ENCODE measurements at regions not wholly inside any gene's neighbourhood (a gene's known extent, or its start where the extent isn't known, plus 50 kb on each side); places are given as distances from the start of the nearest gene placed in this dataset.

GRCh38 chr13:22625691-22626090, 555.1 kb upstream of the SGCG start:
- no peak overlapping the region for H3K9ac ChIP-seq (ENCODE audit: low read length)
- no peak overlapping the region for H3K4me3 ChIP-seq (ENCODE audit: low read length)
- H3K36me3 ChIP-seq (ENCODE audit: control insufficient read depth, low read depth, low read length), result no peaks in the 10 kb centered on the region
- no peaks in the 10 kb centered on the region for H3K27me3 ChIP-seq (ENCODE audit: control insufficient read depth, insufficient read depth, low read length)
- no peaks in the 10 kb centered on the region for H3K9me3 ChIP-seq (ENCODE audit: control insufficient read depth, low read depth, low read length)
- H3K27ac ChIP-seq (ENCODE audit: low read length), result no peak overlapping the region
- H3K4me1 ChIP-seq (ENCODE audit: control insufficient read depth, low read depth, low read length), result no peaks in the 10 kb centered on the region

GRCh38 chr13:22629374-22629773, 551.4 kb upstream of the SGCG start:
- no peak overlapping the region for H3K27ac ChIP-seq (ENCODE audit: low read length)
- no peaks in the 10 kb centered on the region for H3K27me3 ChIP-seq (ENCODE audit: control insufficient read depth, insufficient read depth, low read length)
- no peaks in the 10 kb centered on the region for H3K9me3 ChIP-seq (ENCODE audit: control insufficient read depth, low read depth, low read length)
- no peak overlapping the region for H3K9ac ChIP-seq (ENCODE audit: low read length)
- no peak overlapping the region for H3K4me3 ChIP-seq (ENCODE audit: low read length)
- H3K4me1 ChIP-seq (ENCODE audit: control insufficient read depth, low read depth, low read length), result no peaks in the 10 kb centered on the region
- no peaks in the 10 kb centered on the region for H3K36me3 ChIP-seq (ENCODE audit: control insufficient read depth, low read depth, low read length)

- H3K9me3 ChIP-seq (ENCODE audit: control insufficient read depth, low read depth, low read length), result no peaks in the 10 kb centered on the region
- no peaks in the 10 kb centered on the region for H3K36me3 ChIP-seq (ENCODE audit: control insufficient read depth, low read depth, low read length)
- H3K4me3 ChIP-seq (ENCODE audit: low read length), result no peak overlapping the region
- no peak overlapping the region for H3K27ac ChIP-seq (ENCODE audit: low read length)
- no peak overlapping the region for H3K9ac ChIP-seq (ENCODE audit: low read length)
- no peaks in the 10 kb centered on the region for H3K4me1 ChIP-seq (ENCODE audit: control insufficient read depth, low read depth, low read length)
- no peaks in the 10 kb centered on the region for H3K27me3 ChIP-seq (ENCODE audit: control insufficient read depth, insufficient read depth, low read length)
Observed at GRCh38 chr13:22642088-22642487, 538.7 kb upstream of the SGCG start.

GRCh38 chr13:22644941-22645340, 535.8 kb upstream of the SGCG start:
- Histone ChIP-seq H3K9me3 (ENCODE audit: control insufficient read depth, low read depth, low read length) (no peaks in the 10 kb centered on the region), H3K27me3 (ENCODE audit: control insufficient read depth, insufficient read depth, low read length) (no peaks in the 10 kb centered on the region), H3K27ac (ENCODE audit: low read length) (no peak overlapping the region), H3K4me3 (ENCODE audit: low read length) (no peak overlapping the region), H3K9ac (ENCODE audit: low read length) (no peak overlapping the region), H3K4me1 (ENCODE audit: control insufficient read depth, low read depth, low read length) (no peaks in the 10 kb centered on the region), H3K36me3 (ENCODE audit: control insufficient read depth, low read depth, low read length) (no peaks in the 10 kb centered on the region)

- H3K4me3 ChIP-seq (ENCODE audit: low read length), result no peak overlapping the region
- no peaks in the 10 kb centered on the region for H3K27me3 ChIP-seq (ENCODE audit: control insufficient read depth, insufficient read depth, low read length)
- H3K9ac ChIP-seq (ENCODE audit: low read length), result no peak overlapping the region
- no peaks in the 10 kb centered on the region for H3K4me1 ChIP-seq (ENCODE audit: control insufficient read depth, low read depth, low read length)
- no peak overlapping the region for H3K27ac ChIP-seq (ENCODE audit: low read length)
- H3K36me3 ChIP-seq (ENCODE audit: control insufficient read depth, low read depth, low read length), result no peaks in the 10 kb centered on the region
- no peaks in the 10 kb centered on the region for H3K9me3 ChIP-seq (ENCODE audit: control insufficient read depth, low read depth, low read length)
Observed at GRCh38 chr13:22647156-22647850, 533.5 kb upstream of the SGCG start.

GRCh38 chr13:22648320-22648801, 532.4 kb upstream of the SGCG start:
- no peak overlapping the region for H3K4me3 ChIP-seq (ENCODE audit: low read length)
- H3K27me3 ChIP-seq (ENCODE audit: control insufficient read depth, insufficient read depth, low read length), result no peaks in the 10 kb centered on the region
- H3K27ac ChIP-seq (ENCODE audit: low read length), result no peak overlapping the region
- no peaks in the 10 kb centered on the region for H3K4me1 ChIP-seq (ENCODE audit: control insufficient read depth, low read depth, low read length)
- no peaks in the 10 kb centered on the region for H3K36me3 ChIP-seq (ENCODE audit: control insufficient read depth, low read depth, low read length)
- no peak overlapping the region for H3K9ac ChIP-seq (ENCODE audit: low read length)
- H3K9me3 ChIP-seq (ENCODE audit: control insufficient read depth, low read depth, low read length), result no peaks in the 10 kb centered on the region

- Histone ChIP-seq H3K4me1 (ENCODE audit: control insufficient read depth, low read depth, low read length) (no peaks in the 10 kb centered on the region), H3K4me3 (ENCODE audit: low read length) (no peak overlapping the region), H3K9me3 (ENCODE audit: control insufficient read depth, low read depth, low read length) (no peaks in the 10 kb centered on the region), H3K27ac (ENCODE audit: low read length) (no peak overlapping the region), H3K9ac (ENCODE audit: low read length) (no peak overlapping the region), H3K36me3 (ENCODE audit: control insufficient read depth, low read depth, low read length) (no peaks in the 10 kb centered on the region), H3K27me3 (ENCODE audit: control insufficient read depth, insufficient read depth, low read length) (no peaks in the 10 kb centered on the region)
Observed at GRCh38 chr13:22652796-22653195, 528.0 kb upstream of the SGCG start.

GRCh38 chr13:22653866-22654265, 526.9 kb upstream of the SGCG start:
- H3K4me1 ChIP-seq (ENCODE audit: control insufficient read depth, low read depth, low read length), result no peaks in the 10 kb centered on the region
- no peak overlapping the region for H3K9ac ChIP-seq (ENCODE audit: low read length)
- H3K27me3 ChIP-seq (ENCODE audit: control insufficient read depth, insufficient read depth, low read length), result no peaks in the 10 kb centered on the region
- H3K27ac ChIP-seq (ENCODE audit: low read length), result no peak overlapping the region
- H3K36me3 ChIP-seq (ENCODE audit: control insufficient read depth, low read depth, low read length), result no peaks in the 10 kb centered on the region
- no peaks in the 10 kb centered on the region for H3K9me3 ChIP-seq (ENCODE audit: control insufficient read depth, low read depth, low read length)
- H3K4me3 ChIP-seq (ENCODE audit: low read length), result no peak overlapping the region

- Histone ChIP-seq H3K9ac (ENCODE audit: low read length) (no peak overlapping the region), H3K27ac (ENCODE audit: low read length) (no peak overlapping the region), H3K9me3 (ENCODE audit: control insufficient read depth, low read depth, low read length) (no peaks in the 10 kb centered on the region), H3K4me1 (ENCODE audit: control insufficient read depth, low read depth, low read length) (no peaks in the 10 kb centered on the region), H3K36me3 (ENCODE audit: control insufficient read depth, low read depth, low read length) (no peaks in the 10 kb centered on the region), H3K4me3 (ENCODE audit: low read length) (no peak overlapping the region), H3K27me3 (ENCODE audit: control insufficient read depth, insufficient read depth, low read length) (no peaks in the 10 kb centered on the region)
Observed at GRCh38 chr13:22655106-22655852, 525.5 kb upstream of the SGCG start.

- no peaks in the 10 kb centered on the region for H3K4me1 ChIP-seq (ENCODE audit: control insufficient read depth, low read depth, low read length)
- no peak overlapping the region for H3K9ac ChIP-seq (ENCODE audit: low read length)
- no peaks in the 10 kb centered on the region for H3K36me3 ChIP-seq (ENCODE audit: control insufficient read depth, low read depth, low read length)
- no peaks in the 10 kb centered on the region for H3K27me3 ChIP-seq (ENCODE audit: control insufficient read depth, insufficient read depth, low read length)
- H3K9me3 ChIP-seq (ENCODE audit: control insufficient read depth, low read depth, low read length), result no peaks in the 10 kb centered on the region
- no peak overlapping the region for H3K4me3 ChIP-seq (ENCODE audit: low read length)
- no peak overlapping the region for H3K27ac ChIP-seq (ENCODE audit: low read length)
Observed at GRCh38 chr13:22662771-22663170, 518.0 kb upstream of the SGCG start.

- Histone ChIP-seq H3K27me3 (ENCODE audit: control insufficient read depth, insufficient read depth, low read length) (no peaks in the 10 kb centered on the region), H3K9me3 (ENCODE audit: control insufficient read depth, low read depth, low read length) (no peaks in the 10 kb centered on the region)
Observed at GRCh38 chr13:22665506-22665905, 515.3 kb upstream of the SGCG start.

GRCh38 chr13:22690756-22691155, 490.0 kb upstream of the SGCG start:
- no peak overlapping the region for H3K9ac ChIP-seq (ENCODE audit: low read length)
- no peaks in the 10 kb centered on the region for H3K4me1 ChIP-seq (ENCODE audit: control insufficient read depth, low read depth, low read length)
- peaks cover 21% of the 10 kb centered on the region for H3K9me3 ChIP-seq (ENCODE audit: control insufficient read depth, low read depth, low read length)
- H3K27me3 ChIP-seq (ENCODE audit: control insufficient read depth, insufficient read depth, low read length), result no peaks in the 10 kb centered on the region
- no peak overlapping the region for H3K4me3 ChIP-seq (ENCODE audit: low read length)
- no peak overlapping the region for H3K27ac ChIP-seq (ENCODE audit: low read length)
- no peaks in the 10 kb centered on the region for H3K36me3 ChIP-seq (ENCODE audit: control insufficient read depth, low read depth, low read length)

More at GRCh38 chr13:22665506-22665905, 515.3 kb upstream of the SGCG start:
- Histone ChIP-seq H3K4me3 (ENCODE audit: low read length) (no peak overlapping the region), H3K27ac (ENCODE audit: low read length) (no peak overlapping the region), H3K9ac (ENCODE audit: low read length) (no peak overlapping the region), H3K36me3 (ENCODE audit: control insufficient read depth, low read depth, low read length) (no peaks in the 10 kb centered on the region), H3K4me1 (ENCODE audit: control insufficient read depth, low read depth, low read length) (no peaks in the 10 kb centered on the region)
